Thoracic aorta (tissue), 2 donors: ENCODE measurements at regions not wholly inside any gene's neighbourhood (a gene's known extent, or its start where the extent isn't known, plus 50 kb on each side); places are given as distances from the start of the nearest gene placed in this dataset.

ENCODE experiments used
- ATAC-seq: fragments of 150-250 bp; one replicate; pipeline ENCODE4 v1.8.0; 2017; ENCODE audit warnings: low read depth; ENCODE audit not compliant: insufficient number of reproducible peaks, low FRiP score
- DNase-seq: peaks from one replicate; pipeline ENCODE4 v3.0.0-alpha.2; 2020; ENCODE audit warnings: low spot score
- H3K27ac ChIP-seq, 2 donors: fragments of 200-600 bp; sonication (generic); 1 replicate in 1 of 2; 2 replicates in 1 of 2; pipeline ENCODE4 v1.5.1; 2016; ENCODE audit warnings: mild to moderate bottlenecking in 2 of 2, moderate library complexity in 2 of 2
- H3K27me3 ChIP-seq: fragments of 200-600 bp; sonication (generic); replicated peaks from 2 replicates; pipeline ENCODE4 v1.6.0; 2016; ENCODE audit warnings: mild to moderate bottlenecking; ENCODE audit not compliant: insufficient read depth
- H3K36me3 ChIP-seq: fragments of 200-600 bp; sonication (generic); one replicate; pipeline ENCODE4 v1.5.1; 2016
- H3K4me1 ChIP-seq, 2 donors: fragments of 200-600 bp; sonication (generic); 1 replicate in 1 of 2; 2 replicates in 1 of 2; pipeline versions ENCODE4 v1.5.1 to v1.6.0; 2016; ENCODE audit warnings: low read depth in 2 of 2, mild to moderate bottlenecking in 1 of 2; ENCODE audit not compliant: control insufficient read depth in 1 of 2
- H3K4me3 ChIP-seq: fragments of 200-600 bp; sonication (generic); 2 replicates; pipeline ENCODE4 v1.5.1; 2016; ENCODE audit warnings: mild to moderate bottlenecking
- H3K9me3 ChIP-seq: fragments of 200-600 bp; sonication (generic); 2 replicates; pipeline ENCODE4 v1.5.1; 2016
- TF ChIP-seq, protein P1 (sequence below): fragments of 200-600 bp; sonication (generic); IDR thresholded peaks from one replicate; pipeline ENCODE4 v1.5.1; 2019; ENCODE audit warnings: antibody characterized with exemption

DNA sequence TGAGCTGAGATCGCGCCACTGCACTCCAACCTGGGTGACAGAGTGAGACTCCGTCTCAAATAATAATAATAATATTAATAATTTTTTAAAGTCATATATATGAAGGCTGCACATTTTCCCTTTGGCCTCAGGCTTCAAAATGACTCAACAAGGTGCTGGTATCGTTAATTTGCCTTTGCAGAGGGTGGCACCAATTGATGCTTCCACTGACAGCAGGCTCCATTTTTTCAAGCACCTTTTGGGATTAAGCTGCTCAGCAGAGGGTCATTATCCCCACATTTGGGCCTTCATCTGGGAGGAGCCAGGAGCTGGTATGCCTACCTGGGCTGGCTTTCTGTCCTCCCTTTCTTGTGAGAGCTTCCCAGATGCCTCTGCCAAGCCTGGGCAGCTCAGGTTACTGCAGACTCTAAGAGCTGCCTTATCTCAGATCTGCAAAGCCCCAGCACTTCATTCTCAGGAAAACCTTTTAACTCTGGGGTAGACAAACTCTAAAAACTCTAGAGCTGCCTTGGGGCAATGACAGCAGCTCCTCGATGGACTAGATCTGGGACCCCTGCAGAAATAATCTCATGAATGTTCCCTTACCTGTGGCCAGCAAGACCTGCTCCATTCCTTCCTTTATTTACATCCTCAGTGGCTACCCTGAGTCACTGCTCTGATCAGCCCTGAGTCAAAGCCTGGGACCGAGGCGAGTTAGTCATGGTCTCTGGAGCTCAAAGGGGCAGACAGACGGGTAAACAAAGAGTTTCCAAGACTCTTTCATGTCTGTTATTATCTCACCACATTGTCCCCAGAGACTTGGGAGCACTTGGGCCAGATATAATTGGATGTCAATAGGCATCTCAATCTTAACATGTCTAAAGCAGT is 80.0 kb upstream of the EYA2 start:
- Histone ChIP-seq H3K36me3 (no peaks in the 10 kb centered on the region), H3K4me1 (peaks cover 0 to 4% of the 10 kb centered on the region in 2 donors), H3K27me3 (peaks cover 8% of the 10 kb centered on the region), H3K27ac (no peak overlapping the region), H3K4me3 (no peak overlapping the region), H3K9me3 (no peaks in the 10 kb centered on the region)
- TF ChIP-seq, protein P1, sequence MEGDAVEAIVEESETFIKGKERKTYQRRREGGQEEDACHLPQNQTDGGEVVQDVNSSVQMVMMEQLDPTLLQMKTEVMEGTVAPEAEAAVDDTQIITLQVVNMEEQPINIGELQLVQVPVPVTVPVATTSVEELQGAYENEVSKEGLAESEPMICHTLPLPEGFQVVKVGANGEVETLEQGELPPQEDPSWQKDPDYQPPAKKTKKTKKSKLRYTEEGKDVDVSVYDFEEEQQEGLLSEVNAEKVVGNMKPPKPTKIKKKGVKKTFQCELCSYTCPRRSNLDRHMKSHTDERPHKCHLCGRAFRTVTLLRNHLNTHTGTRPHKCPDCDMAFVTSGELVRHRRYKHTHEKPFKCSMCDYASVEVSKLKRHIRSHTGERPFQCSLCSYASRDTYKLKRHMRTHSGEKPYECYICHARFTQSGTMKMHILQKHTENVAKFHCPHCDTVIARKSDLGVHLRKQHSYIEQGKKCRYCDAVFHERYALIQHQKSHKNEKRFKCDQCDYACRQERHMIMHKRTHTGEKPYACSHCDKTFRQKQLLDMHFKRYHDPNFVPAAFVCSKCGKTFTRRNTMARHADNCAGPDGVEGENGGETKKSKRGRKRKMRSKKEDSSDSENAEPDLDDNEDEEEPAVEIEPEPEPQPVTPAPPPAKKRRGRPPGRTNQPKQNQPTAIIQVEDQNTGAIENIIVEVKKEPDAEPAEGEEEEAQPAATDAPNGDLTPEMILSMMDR: no peak
- no peak for ATAC-seq
- no peak for DNase-seq

DNA sequence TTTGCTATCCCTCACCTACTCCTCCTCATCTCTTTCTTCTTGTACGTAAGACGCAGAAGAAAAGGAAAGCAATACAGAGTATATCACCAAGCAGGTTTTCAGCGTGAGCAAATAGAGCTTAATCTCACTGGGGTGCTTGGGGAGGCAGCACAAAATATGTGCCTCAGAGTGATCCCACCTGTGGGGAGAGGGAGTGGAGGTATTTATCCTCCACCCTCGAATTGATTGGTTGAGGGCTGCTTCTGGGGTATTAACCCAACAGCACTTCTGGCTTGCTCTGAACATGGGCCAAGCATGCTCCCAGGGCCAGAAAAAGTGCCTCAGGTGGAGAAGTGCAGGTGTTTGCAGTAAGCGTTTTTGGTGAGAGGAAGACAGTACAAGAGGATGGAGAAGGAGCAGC is 78.5 kb upstream of the EYA2 start:
- peaks cover 0 to 4% of the 10 kb centered on the region in 2 donors for H3K4me1 ChIP-seq
- TF ChIP-seq, protein P1: no peak
- no peaks in the 10 kb centered on the region for H3K36me3 ChIP-seq
- ATAC-seq (no peak), DNase-seq (no peak)
- no peak overlapping the region for H3K27ac ChIP-seq
- H3K27me3 ChIP-seq: peaks cover 8% of the 10 kb centered on the region
- H3K4me3 ChIP-seq: no peak overlapping the region
- H3K9me3 ChIP-seq: no peaks in the 10 kb centered on the region

DNA sequence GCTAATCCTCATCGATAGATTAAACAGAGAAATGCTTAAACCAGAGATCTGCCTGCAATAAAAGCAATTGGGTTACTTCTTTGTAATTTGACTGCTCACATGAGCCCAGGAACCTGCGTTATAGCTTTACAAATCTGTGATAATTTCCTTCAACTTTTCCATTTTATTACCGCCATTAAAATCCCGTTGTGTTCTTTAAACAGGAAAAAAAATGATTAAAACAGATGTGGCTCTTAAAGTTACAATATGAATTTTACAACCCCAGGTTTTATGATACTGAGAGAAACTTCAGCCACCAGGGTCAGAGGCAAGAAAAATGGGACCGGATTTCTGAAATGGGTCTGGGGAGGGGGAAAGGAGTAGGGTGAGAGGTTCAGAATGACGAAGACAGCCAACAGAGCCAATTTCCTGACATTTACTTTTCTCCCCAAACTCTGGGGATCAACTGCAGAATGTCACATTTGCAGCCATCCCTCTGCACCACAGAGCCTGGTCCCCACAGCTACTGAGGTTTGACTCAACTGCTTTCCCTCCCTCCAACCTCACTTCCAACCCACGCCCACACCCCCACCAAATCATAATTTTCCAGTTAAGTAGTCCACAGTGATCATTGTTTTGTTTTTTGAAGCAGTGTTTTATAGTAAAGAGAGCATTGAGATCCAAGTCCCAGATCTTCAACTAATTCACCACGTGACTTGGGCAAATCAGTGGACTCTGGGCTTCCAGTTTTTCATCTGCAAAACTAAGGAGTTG is 77.6 kb upstream of the EYA2 start:
- H3K27ac ChIP-seq: no peak overlapping the region
- peaks cover 1% of the 10 kb centered on the region for H3K27me3 ChIP-seq
- no peaks in the 10 kb centered on the region for H3K36me3 ChIP-seq
- H3K9me3 ChIP-seq: no peaks in the 10 kb centered on the region
- DNase-seq: no peak
- no peak for ATAC-seq
- TF ChIP-seq, protein P1: no peak
- no peak overlapping the region for H3K4me3 ChIP-seq
- H3K4me1 ChIP-seq: no peaks in the 10 kb centered on the region

DNA sequence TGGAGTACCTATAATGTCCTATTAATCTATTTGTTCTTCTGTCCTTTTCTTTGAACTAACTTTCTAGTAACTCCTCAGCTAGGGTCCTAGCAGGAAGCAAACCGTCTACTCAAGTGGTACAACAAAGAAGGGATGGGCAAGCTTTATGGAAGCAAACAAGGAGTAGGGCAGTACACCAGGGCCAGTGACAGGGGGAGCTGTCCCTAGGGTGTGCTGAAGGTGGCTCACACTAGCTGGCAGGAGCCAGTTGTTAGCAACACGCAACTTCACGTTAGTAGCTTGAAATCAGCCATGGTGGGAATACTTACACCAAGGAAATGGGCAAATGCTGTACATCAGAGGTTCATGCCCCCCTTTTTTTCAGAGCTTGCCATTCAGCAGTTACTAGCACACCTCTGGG is 74.0 kb upstream of the EYA2 start:
- Histone ChIP-seq H3K4me3 (no peak overlapping the region), H3K27ac (no peak overlapping the region), H3K9me3 (no peaks in the 10 kb centered on the region), H3K36me3 (no peaks in the 10 kb centered on the region), H3K4me1 (no peaks in the 10 kb centered on the region), H3K27me3 (no peaks in the 10 kb centered on the region)
- ATAC-seq (no peak), DNase-seq (no peak)
- TF ChIP-seq, protein P1: no peak

DNA sequence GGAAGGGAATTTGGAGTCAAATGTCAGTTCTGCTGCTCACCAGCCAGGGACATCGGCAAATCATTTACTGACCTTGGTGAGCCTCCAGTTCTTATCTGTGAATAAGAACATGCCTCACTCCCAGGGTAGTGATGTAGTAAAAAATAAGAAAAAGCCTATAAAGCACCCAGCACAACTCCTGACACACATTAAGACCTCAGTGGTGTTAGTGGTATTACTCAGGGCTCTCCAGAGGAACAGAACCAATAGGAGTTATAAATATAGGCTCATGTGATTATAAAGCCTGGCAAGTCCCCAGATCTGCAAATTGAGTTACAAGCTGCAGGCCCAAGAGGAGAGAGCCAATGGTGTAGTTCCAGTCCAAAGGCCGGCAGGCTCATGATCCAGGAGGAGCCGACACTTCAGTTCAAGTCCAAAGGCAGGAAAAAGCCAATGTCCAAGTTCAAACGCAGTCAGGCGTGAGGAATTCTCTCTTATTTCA is 71.3 kb upstream of the EYA2 start:
- ATAC-seq (no peak), DNase-seq (no peak)
- TF ChIP-seq, protein P1: no peak
- Histone ChIP-seq H3K27ac (no peak overlapping the region), H3K27me3 (no peaks in the 10 kb centered on the region), H3K4me3 (no peak overlapping the region), H3K36me3 (no peaks in the 10 kb centered on the region), H3K4me1 (no peaks in the 10 kb centered on the region), H3K9me3 (no peaks in the 10 kb centered on the region)
